Caco-2 (cell line): ENCODE measurements at regions not wholly inside any gene's neighbourhood (a gene's known extent, or its start where the extent isn't known, plus 50 kb on each side); places are given as distances from the start of the nearest gene placed in this dataset.

Experiments used
- BruUV-seq: library from RNA; stranded (reverse); fragments of 400-500 nt; replicated peaks from 2 replicates; lab custom pipeline; 2021; lab: Mats Ljungman, UMichigan
- CTCF ChIA-PET: fragments of 300-600 bp; sonication (Branson Sonifier 250); formaldehyde crosslinking; loops from one replicate; lab custom pipeline; 2022; ENCODE audit warnings: antibody characterized with exemption; lab: Charles Lee
- POLR2A ChIA-PET: fragments of 300-600 bp; sonication (Branson Sonifier 250); formaldehyde crosslinking; loops from one replicate; lab custom pipeline; 2022; ENCODE audit warnings: antibody characterized with exemption; lab: Charles Lee
- DNase-seq, 2 experiments: peaks; one replicate each; pipeline versions ENCODE4 v3.0.0 to v3.0.0-alpha.2; 2020 to 2022
- H3K27me3 ChIP-seq: replicated peaks from 2 replicates; pipeline ENCODE4 v1.6.0; 2011; ENCODE audit warnings: low read length; ENCODE audit not compliant: control insufficient read depth, insufficient read depth
- H3K36me3 ChIP-seq: 2 replicates; pipeline ENCODE4 v1.5.1; 2011; ENCODE audit warnings: low read length; ENCODE audit not compliant: control insufficient read depth, insufficient read depth
- H3K4me1 ChIP-seq: fragments of 250-450 bp; sonication (Bioruptor Pico); 2 replicates; pipeline ENCODE4 v1.5.1; 2020; ENCODE audit warnings: mild to moderate bottlenecking
- H3K4me3 ChIP-seq: 2 replicates; pipeline ENCODE4 v1.5.1; 2011; ENCODE audit warnings: low read depth, mild to moderate bottlenecking, control low read depth, low read length
- H3K9me3 ChIP-seq: fragments of 250-450 bp; sonication (Bioruptor Pico); 2 replicates; pipeline ENCODE4 v1.5.1; 2020; ENCODE audit warnings: mild to moderate bottlenecking, moderate library complexity
- H3K27ac Mint-ChIP-seq: one replicate; pipeline ENCODE4 v1.8.0; 2022; ENCODE audit warnings: mixed read lengths; ENCODE audit not compliant: unreplicated experiment
- H3K27me3 Mint-ChIP-seq: one replicate; pipeline ENCODE4 v1.8.0; 2022; ENCODE audit warnings: mixed read lengths; ENCODE audit not compliant: insufficient read depth, unreplicated experiment
- H3K36me3 Mint-ChIP-seq: one replicate; pipeline ENCODE4 v1.8.0; 2022; ENCODE audit warnings: mild to moderate bottlenecking, mixed read lengths; ENCODE audit not compliant: insufficient read depth, unreplicated experiment
- H3K4me1 Mint-ChIP-seq: one replicate; pipeline ENCODE4 v1.8.0; 2022; ENCODE audit warnings: low read depth, mixed read lengths; ENCODE audit not compliant: unreplicated experiment
- H3K4me3 Mint-ChIP-seq: one replicate; pipeline ENCODE4 v1.8.0; 2022; ENCODE audit warnings: mild to moderate bottlenecking, moderate library complexity, mixed read lengths; ENCODE audit not compliant: unreplicated experiment
- H3K9me3 Mint-ChIP-seq: one replicate; pipeline ENCODE4 v1.8.0; 2022; ENCODE audit warnings: mixed read lengths; ENCODE audit not compliant: unreplicated experiment
- intact Hi-C: fragments of 100-400 bp; cut with micrococcal nuclease; formaldehyde crosslinking; loops from one replicate; pipeline ENCODE4 v1.10.0; 2022; ENCODE audit not compliant: unreplicated experiment
- TF ChIP-seq, protein P1 (sequence below), 2 experiments: fragments of 200-600 bp in 1 of 2; IDR thresholded peaks; 1 replicate in 1 of 2; 2 replicates in 1 of 2; pipeline versions ENCODE4 v1.5.1 to v1.8.0; 2011 to 2022; ENCODE audit warnings: antibody characterized with exemption in 1 of 2, control low read depth in 1 of 2, inconsistent platforms in 1 of 2, low read depth in 1 of 2, low read length in 1 of 2, mild to moderate bottlenecking in 1 of 2, moderate library complexity in 1 of 2; ENCODE audit not compliant: insufficient read depth in 1 of 2, severe bottlenecking in 1 of 2, unreplicated experiment in 1 of 2

- BruUV-seq, result no TSS peak
- POLR2A ChIA-PET, result no interaction called here
- H3K27ac Mint-ChIP-seq, result peak overlapping the region; percentile 34
These were observed 223.2 kb upstream of the IGFBP3 start for GRCh38 chr7:46143949-46144917.

DNA sequence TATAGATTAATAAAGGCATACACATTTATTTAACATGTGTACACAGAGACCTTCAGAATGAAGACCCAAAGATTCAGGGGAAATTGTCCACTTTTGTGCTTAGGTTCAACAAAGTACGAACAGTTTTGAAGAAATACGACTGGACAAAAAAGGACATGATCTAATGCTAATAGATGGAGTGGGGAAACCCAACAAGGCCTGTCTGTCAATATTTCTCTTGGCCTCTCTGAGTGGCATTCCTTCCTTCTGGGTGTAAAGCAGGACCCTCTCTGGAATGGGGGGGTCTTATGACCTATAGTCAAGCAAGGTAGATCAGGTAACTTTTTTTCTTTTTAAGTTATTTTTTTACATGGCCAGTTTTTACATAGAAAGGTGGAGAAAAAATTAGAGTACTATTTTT, 222.3 kb upstream of the IGFBP3 start:
- Mint-ChIP-seq H3K27me3 (peaks cover under 1% of the 10 kb centered on the region), H3K4me1 (peaks cover 29% of the 10 kb centered on the region), H3K36me3 (no peaks in the 10 kb centered on the region), H3K27ac (peak overlapping the region; percentile 34), H3K9me3 (no peaks in the 10 kb centered on the region), H3K4me3 (peak overlapping the region; percentile 6)
- intact Hi-C loops, result loop anchor here (10.0 kb wide), 1 partner anchor 119 kb away; no protein-coding TSS in a partner anchor
- peaks cover 23% of the 10 kb centered on the region for H3K4me1 ChIP-seq
- DNase-seq, result no peak
- TF ChIP-seq, protein P1, sequence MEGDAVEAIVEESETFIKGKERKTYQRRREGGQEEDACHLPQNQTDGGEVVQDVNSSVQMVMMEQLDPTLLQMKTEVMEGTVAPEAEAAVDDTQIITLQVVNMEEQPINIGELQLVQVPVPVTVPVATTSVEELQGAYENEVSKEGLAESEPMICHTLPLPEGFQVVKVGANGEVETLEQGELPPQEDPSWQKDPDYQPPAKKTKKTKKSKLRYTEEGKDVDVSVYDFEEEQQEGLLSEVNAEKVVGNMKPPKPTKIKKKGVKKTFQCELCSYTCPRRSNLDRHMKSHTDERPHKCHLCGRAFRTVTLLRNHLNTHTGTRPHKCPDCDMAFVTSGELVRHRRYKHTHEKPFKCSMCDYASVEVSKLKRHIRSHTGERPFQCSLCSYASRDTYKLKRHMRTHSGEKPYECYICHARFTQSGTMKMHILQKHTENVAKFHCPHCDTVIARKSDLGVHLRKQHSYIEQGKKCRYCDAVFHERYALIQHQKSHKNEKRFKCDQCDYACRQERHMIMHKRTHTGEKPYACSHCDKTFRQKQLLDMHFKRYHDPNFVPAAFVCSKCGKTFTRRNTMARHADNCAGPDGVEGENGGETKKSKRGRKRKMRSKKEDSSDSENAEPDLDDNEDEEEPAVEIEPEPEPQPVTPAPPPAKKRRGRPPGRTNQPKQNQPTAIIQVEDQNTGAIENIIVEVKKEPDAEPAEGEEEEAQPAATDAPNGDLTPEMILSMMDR (IDR thresholded peaks at IDR 0.05; ENCODE audit: insufficient read depth in 1 of 2, low read depth in 1 of 2, low read length in 1 of 2, severe bottlenecking in 1 of 2, unreplicated experiment in 1 of 2), result no peak
- H3K9me3 ChIP-seq, result no peaks in the 10 kb centered on the region
- CTCF ChIA-PET, result no interaction called here
- no TSS peak for BruUV-seq
- no peak overlapping the region for H3K4me3 ChIP-seq
- no peaks in the 10 kb centered on the region for H3K27me3 ChIP-seq
- no peaks in the 10 kb centered on the region for H3K36me3 ChIP-seq
- POLR2A ChIA-PET, result no interaction called here

More at GRCh38 chr7:46143949-46144917, 223.2 kb upstream of the IGFBP3 start:
- no peaks in the 10 kb centered on the region for H3K9me3 ChIP-seq
- H3K27me3 Mint-ChIP-seq, result no peaks in the 10 kb centered on the region
- H3K4me1 ChIP-seq, result peaks cover 23% of the 10 kb centered on the region
- no peaks in the 10 kb centered on the region for H3K9me3 Mint-ChIP-seq
- H3K4me3 ChIP-seq, result no peak overlapping the region
- intact Hi-C loops, result loop anchor here (10.0 kb wide), 1 partner anchor 119 kb away; no protein-coding TSS in a partner anchor
- CTCF ChIA-PET, result no interaction called here
- H3K4me1 Mint-ChIP-seq, result peaks cover 29% of the 10 kb centered on the region
- TF ChIP-seq, protein P1 (IDR thresholded peaks at IDR 0.05; ENCODE audit: insufficient read depth in 1 of 2, low read depth in 1 of 2, low read length in 1 of 2, severe bottlenecking in 1 of 2, unreplicated experiment in 1 of 2), result no peak
- H3K27me3 ChIP-seq, result no peaks in the 10 kb centered on the region
- no peaks in the 10 kb centered on the region for H3K36me3 ChIP-seq
- peak overlapping the region; percentile 6 for H3K4me3 Mint-ChIP-seq
- no peaks in the 10 kb centered on the region for H3K36me3 Mint-ChIP-seq
- DNase-seq, result no peak

GRCh38 chr7:46139079-46139478, 218.0 kb upstream of the IGFBP3 start:
- POLR2A ChIA-PET, result no interaction called here
- intact Hi-C loops, result no loop called here
- H3K27me3 Mint-ChIP-seq, result peaks cover 3% of the 10 kb centered on the region

More at GRCh38 chr7:46139079-46139478, 218.0 kb upstream of the IGFBP3 start:
- DNase-seq, result no peak
- Histone ChIP-seq H3K9me3 (no peaks in the 10 kb centered on the region), H3K36me3 (no peaks in the 10 kb centered on the region), H3K4me1 (peaks cover 2% of the 10 kb centered on the region), H3K27me3 (no peaks in the 10 kb centered on the region), H3K4me3 (no peak overlapping the region)
- no TSS peak for BruUV-seq
- H3K4me1 Mint-ChIP-seq, result peaks cover 5% of the 10 kb centered on the region
- TF ChIP-seq, protein P1 (IDR thresholded peaks at IDR 0.05; ENCODE audit: insufficient read depth in 1 of 2, low read depth in 1 of 2, low read length in 1 of 2, severe bottlenecking in 1 of 2, unreplicated experiment in 1 of 2), result no peak
- CTCF ChIA-PET, result interaction anchor here (0.7 kb wide), 1 partner anchor 16 kb away, joined by 3 read pairs; no protein-coding TSS in a partner anchor
- H3K9me3 Mint-ChIP-seq, result no peaks in the 10 kb centered on the region
- no peak overlapping the region for H3K4me3 Mint-ChIP-seq
- H3K36me3 Mint-ChIP-seq, result no peaks in the 10 kb centered on the region
- H3K27ac Mint-ChIP-seq, result no peak overlapping the region
